Neural progenitor cell (in vitro differentiated cells): ENCODE measurements at regions not wholly inside any gene's neighbourhood (a gene's known extent, or its start where the extent isn't known, plus 50 kb on each side); places are given as distances from the start of the nearest gene placed in this dataset.

Experiments used
- DNase-seq: peaks from one replicate; pipeline ENCODE4 v3.0.0-alpha.2; 2016; ENCODE audit warnings: low spot score
- H2AFZ ChIP-seq: fragments of 200-600 bp; sonication (generic); replicated peaks from 2 replicates; pipeline ENCODE4 v1.6.1; 2016; ENCODE audit warnings: antibody characterized with exemption
- H3F3A ChIP-seq: fragments of 200-600 bp; sonication (generic); 2 replicates; pipeline ENCODE4 v1.6.1; 2016; ENCODE audit warnings: antibody characterized with exemption, low read depth
- H3K27ac ChIP-seq: fragments of 200-600 bp; sonication (generic); 2 replicates; pipeline ENCODE4 v1.5.1; 2016; ENCODE audit warnings: mild to moderate bottlenecking
- H3K27me3 ChIP-seq: fragments of 200-600 bp; sonication (generic); 2 replicates; pipeline ENCODE4 v1.6.1; 2016; ENCODE audit warnings: mild to moderate bottlenecking, moderate library complexity
- H3K36me3 ChIP-seq: fragments of 200-600 bp; sonication (generic); 2 replicates; pipeline ENCODE4 v1.5.1; 2016
- H3K4me1 ChIP-seq: fragments of 200-600 bp; sonication (generic); 2 replicates; pipeline ENCODE4 v1.6.1; 2016; ENCODE audit warnings: mixed run types
- H3K4me2 ChIP-seq: fragments of 200-600 bp; sonication (generic); 2 replicates; pipeline ENCODE4 v1.6.1; 2016
- H3K4me3 ChIP-seq: fragments of 200-600 bp; sonication (generic); 2 replicates; pipeline ENCODE4 v1.5.1; 2016
- H3K79me2 ChIP-seq: fragments of 200-600 bp; sonication (generic); 2 replicates; pipeline ENCODE4 v1.6.1; 2016; ENCODE audit warnings: low read depth
- H3K9ac ChIP-seq: fragments of 200-600 bp; sonication (generic); 2 replicates; pipeline ENCODE4 v1.6.1; 2016
- H3K9me3 ChIP-seq: fragments of 200-600 bp; sonication (generic); 2 replicates; pipeline ENCODE4 v1.5.1; 2016; ENCODE audit warnings: low read depth
- H4K20me1 ChIP-seq: fragments of 200-600 bp; sonication (generic); 2 replicates; pipeline ENCODE4 v1.6.1; 2016; ENCODE audit warnings: low read depth
- H3K27ac Mint-ChIP-seq: 3 replicates; pipeline ENCODE4 v1.8.0; 2021; ENCODE audit warnings: mixed read lengths
- H3K27me3 Mint-ChIP-seq: 2 replicates; pipeline ENCODE4 v1.8.0; 2022; ENCODE audit warnings: low read depth, mild to moderate bottlenecking, inconsistent platforms, moderate library complexity, mixed read lengths; ENCODE audit not compliant: insufficient read depth
- H3K36me3 Mint-ChIP-seq: 3 replicates; pipeline ENCODE4 v1.8.0; 2021; ENCODE audit warnings: mixed read lengths
- H3K4me1 Mint-ChIP-seq: 3 replicates; pipeline ENCODE4 v1.8.0; 2021; ENCODE audit warnings: mixed read lengths
- H3K4me3 Mint-ChIP-seq: 3 replicates; pipeline ENCODE4 v1.8.0; 2021; ENCODE audit warnings: mild to moderate bottlenecking, moderate library complexity, mixed read lengths
- H3K9me3 Mint-ChIP-seq: 3 replicates; pipeline ENCODE4 v1.8.0; 2020; ENCODE audit warnings: mixed read lengths
- EZH2 ChIP-seq: fragments of 200-600 bp; sonication (generic); IDR thresholded peaks from 2 replicates; pipeline ENCODE4 v1.6.1; 2017; ENCODE audit warnings: antibody characterized with exemption, mild to moderate bottlenecking, moderate library complexity
- EZH2phosphoT487 ChIP-seq: fragments of 200-600 bp; sonication (generic); IDR thresholded peaks from 2 replicates; pipeline ENCODE4 v1.6.1; 2017; ENCODE audit warnings: antibody characterized with exemption
- TF ChIP-seq, protein P1 (sequence below): fragments of 200-600 bp; sonication (generic); IDR thresholded peaks from 2 replicates; pipeline ENCODE4 v1.5.1; 2017; ENCODE audit warnings: antibody characterized with exemption, mild to moderate bottlenecking

DNA sequence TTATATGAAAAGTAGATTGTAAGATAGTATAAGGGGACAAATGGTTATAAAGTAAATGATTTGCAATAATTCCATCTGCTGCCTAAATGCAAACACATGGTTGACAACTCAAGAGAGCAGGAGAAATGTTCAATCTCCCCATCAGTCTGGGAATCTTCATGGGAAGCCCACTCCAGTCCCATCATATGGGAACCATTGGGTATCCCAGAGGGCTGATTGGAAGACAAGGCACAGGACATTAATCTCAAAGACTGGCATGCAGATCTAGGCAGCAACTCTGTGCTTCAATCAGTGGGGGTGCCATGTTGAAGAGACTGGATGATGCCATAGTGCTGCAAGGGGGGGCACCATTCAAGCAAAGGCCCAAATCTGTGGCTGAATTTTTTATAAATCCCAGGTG lies 193.1 kb upstream of the PDE4D start:
- Histone ChIP-seq H3K79me2 (no peaks in the 10 kb centered on the region), H3F3A (no peaks in the 10 kb centered on the region), H3K4me2 (no peak overlapping the region), H3K4me3 (no peak overlapping the region), H2AFZ (no peak overlapping the region), H3K9ac (no peak overlapping the region), H3K27me3 (no peaks in the 10 kb centered on the region), H3K36me3 (peaks cover 5% of the 10 kb centered on the region), H3K9me3 (peaks cover 8% of the 10 kb centered on the region), H4K20me1 (no peaks in the 10 kb centered on the region), H3K27ac (no peak overlapping the region), H3K4me1 (no peaks in the 10 kb centered on the region)
- Mint-ChIP-seq H3K4me1 (no peaks in the 10 kb centered on the region), H3K4me3 (no peak overlapping the region), H3K36me3 (no peaks in the 10 kb centered on the region), H3K9me3 (peaks cover 14% of the 10 kb centered on the region), H3K27me3 (no peaks in the 10 kb centered on the region), H3K27ac (no peak overlapping the region)
- no peak for DNase-seq
- TF ChIP-seq EZH2 (no peak), EZH2phosphoT487 (no peak)
- TF ChIP-seq, protein P1, sequence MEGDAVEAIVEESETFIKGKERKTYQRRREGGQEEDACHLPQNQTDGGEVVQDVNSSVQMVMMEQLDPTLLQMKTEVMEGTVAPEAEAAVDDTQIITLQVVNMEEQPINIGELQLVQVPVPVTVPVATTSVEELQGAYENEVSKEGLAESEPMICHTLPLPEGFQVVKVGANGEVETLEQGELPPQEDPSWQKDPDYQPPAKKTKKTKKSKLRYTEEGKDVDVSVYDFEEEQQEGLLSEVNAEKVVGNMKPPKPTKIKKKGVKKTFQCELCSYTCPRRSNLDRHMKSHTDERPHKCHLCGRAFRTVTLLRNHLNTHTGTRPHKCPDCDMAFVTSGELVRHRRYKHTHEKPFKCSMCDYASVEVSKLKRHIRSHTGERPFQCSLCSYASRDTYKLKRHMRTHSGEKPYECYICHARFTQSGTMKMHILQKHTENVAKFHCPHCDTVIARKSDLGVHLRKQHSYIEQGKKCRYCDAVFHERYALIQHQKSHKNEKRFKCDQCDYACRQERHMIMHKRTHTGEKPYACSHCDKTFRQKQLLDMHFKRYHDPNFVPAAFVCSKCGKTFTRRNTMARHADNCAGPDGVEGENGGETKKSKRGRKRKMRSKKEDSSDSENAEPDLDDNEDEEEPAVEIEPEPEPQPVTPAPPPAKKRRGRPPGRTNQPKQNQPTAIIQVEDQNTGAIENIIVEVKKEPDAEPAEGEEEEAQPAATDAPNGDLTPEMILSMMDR: no peak

DNA sequence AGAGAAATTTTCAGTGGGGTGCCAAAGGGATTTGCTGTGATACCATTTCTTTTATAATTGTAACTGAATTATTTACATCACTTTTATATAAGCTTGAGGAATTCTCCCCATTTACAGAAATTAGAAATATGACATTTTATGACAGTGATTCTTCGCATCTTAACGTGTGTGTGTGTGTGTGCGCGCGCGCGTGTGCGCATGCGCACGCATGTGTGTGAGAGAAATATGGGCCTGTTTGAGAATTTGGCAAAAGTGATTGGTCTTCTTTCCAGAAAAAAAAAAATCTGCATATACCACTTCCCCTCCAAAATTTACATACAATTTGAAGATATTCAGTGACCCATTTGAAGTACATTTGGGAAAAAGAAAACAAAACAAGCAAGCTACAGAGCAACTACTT lies 190.7 kb upstream of the PDE4D start:
- no peak for DNase-seq
- Mint-ChIP-seq H3K36me3 (no peaks in the 10 kb centered on the region), H3K4me3 (no peak overlapping the region), H3K4me1 (no peaks in the 10 kb centered on the region), H3K27ac (no peak overlapping the region), H3K9me3 (peaks cover 18% of the 10 kb centered on the region), H3K27me3 (no peaks in the 10 kb centered on the region)
- Histone ChIP-seq H3K79me2 (no peaks in the 10 kb centered on the region), H3K27ac (no peak overlapping the region), H3K9ac (no peak overlapping the region), H3K36me3 (peaks cover 4% of the 10 kb centered on the region), H3K4me2 (no peak overlapping the region), H4K20me1 (no peaks in the 10 kb centered on the region), H3K9me3 (peaks cover 8% of the 10 kb centered on the region), H3K27me3 (no peaks in the 10 kb centered on the region), H3K4me1 (no peaks in the 10 kb centered on the region), H3F3A (no peaks in the 10 kb centered on the region), H3K4me3 (no peak overlapping the region), H2AFZ (no peak overlapping the region)
- TF ChIP-seq EZH2phosphoT487: no peak
- TF ChIP-seq EZH2: no peak
- TF ChIP-seq, protein P1: no peak

DNA sequence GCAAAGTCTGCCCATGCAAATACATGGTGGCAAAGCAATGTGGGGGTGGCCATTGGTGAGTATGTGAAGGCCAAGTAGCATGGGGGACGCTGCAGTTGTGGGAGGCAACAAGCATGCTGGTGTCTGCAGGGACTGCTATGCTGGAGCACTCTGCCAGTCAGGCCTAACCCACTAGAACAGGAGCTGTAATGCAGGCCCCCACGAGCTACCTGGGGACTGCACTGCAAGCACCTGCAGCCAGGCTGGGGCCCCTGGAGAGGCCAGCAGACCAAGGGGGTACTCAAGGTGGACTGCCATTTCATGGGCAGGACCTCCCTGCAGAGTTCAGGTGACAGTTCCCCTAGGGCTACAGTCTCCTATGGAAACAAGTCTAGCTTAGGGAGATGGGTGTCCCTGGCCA lies 183.8 kb upstream of the PDE4D start:
- Histone ChIP-seq H2AFZ (no peak overlapping the region), H3K9ac (no peak overlapping the region), H3K4me3 (no peak overlapping the region), H3K4me2 (no peak overlapping the region), H3K27ac (no peak overlapping the region), H4K20me1 (no peaks in the 10 kb centered on the region), H3K79me2 (no peaks in the 10 kb centered on the region), H3K27me3 (no peaks in the 10 kb centered on the region), H3F3A (no peaks in the 10 kb centered on the region), H3K9me3 (no peaks in the 10 kb centered on the region), H3K4me1 (no peaks in the 10 kb centered on the region), H3K36me3 (no peaks in the 10 kb centered on the region)
- Mint-ChIP-seq H3K36me3 (no peaks in the 10 kb centered on the region), H3K27me3 (no peaks in the 10 kb centered on the region), H3K9me3 (peaks cover 11% of the 10 kb centered on the region), H3K27ac (no peak overlapping the region), H3K4me1 (no peaks in the 10 kb centered on the region), H3K4me3 (no peak overlapping the region)
- TF ChIP-seq EZH2phosphoT487: no peak
- TF ChIP-seq, protein P1: no peak
- no peak for TF ChIP-seq EZH2
- no peak for DNase-seq

DNA sequence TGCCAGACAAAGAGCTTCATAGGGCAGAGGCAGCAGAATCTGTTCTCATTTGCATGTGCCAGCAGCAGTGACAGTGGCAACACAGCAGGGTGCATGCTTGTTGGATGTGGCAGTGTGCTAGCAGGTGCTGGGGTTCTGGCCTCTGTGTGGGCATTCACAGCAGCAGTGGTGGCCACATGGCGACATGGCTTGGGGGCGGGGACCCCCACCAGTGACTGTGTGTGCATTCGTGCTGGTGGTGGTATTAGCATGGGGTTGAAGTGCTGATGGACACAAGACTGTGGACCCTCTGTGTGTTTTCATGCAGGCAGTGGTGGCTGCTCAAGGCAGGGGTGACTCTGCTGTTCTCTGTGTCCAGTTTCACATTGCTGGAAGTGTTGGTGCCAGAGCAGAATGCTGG lies 183.2 kb upstream of the PDE4D start:
- Histone ChIP-seq H3K9ac (no peak overlapping the region), H3K4me3 (no peak overlapping the region), H3K27ac (no peak overlapping the region), H3K27me3 (no peaks in the 10 kb centered on the region), H3K9me3 (no peaks in the 10 kb centered on the region), H3K36me3 (no peaks in the 10 kb centered on the region), H3K4me2 (no peak overlapping the region), H3K4me1 (no peaks in the 10 kb centered on the region), H3K79me2 (no peaks in the 10 kb centered on the region), H4K20me1 (no peaks in the 10 kb centered on the region), H3F3A (no peaks in the 10 kb centered on the region), H2AFZ (no peak overlapping the region)
- no peak for DNase-seq
- H3K4me3 Mint-ChIP-seq: no peak overlapping the region
- peaks cover 9% of the 10 kb centered on the region for H3K9me3 Mint-ChIP-seq
- H3K27ac Mint-ChIP-seq: peak overlapping the region; percentile 35
- no peaks in the 10 kb centered on the region for H3K27me3 Mint-ChIP-seq
- H3K4me1 Mint-ChIP-seq: no peaks in the 10 kb centered on the region
- H3K36me3 Mint-ChIP-seq: no peaks in the 10 kb centered on the region
- TF ChIP-seq, protein P1: no peak
- TF ChIP-seq EZH2phosphoT487: no peak
- no peak for TF ChIP-seq EZH2
